ENCODE measurements at regions not wholly inside any gene's neighbourhood (a gene's known extent, or its start where the extent isn't known, plus 50 kb on each side); places are given as distances from the start of the nearest gene placed in this dataset.

DNA sequence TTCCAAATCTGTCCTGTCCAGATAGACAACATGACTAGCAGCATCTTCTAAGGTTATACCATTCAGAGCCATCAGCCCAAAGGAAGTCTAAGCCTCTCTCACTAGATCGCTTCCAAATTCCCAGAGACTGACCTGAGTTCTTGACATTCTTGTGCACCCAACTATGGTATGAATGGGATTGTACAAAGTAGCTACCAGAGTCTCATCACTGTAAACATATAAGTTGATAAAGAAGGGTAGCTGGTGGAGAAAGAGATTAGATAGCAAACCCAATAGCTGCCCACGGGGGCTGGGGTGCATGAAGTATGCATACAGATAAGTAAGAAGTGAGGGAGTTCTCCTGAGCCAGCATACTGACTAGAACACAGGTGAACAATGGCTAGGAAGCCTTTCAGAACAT lies 180.0 kb downstream of the PLPP3 start:
- DNase-seq: no peak
- in situ Hi-C loops (cut with MboI; ENCODE audit: low pct_unique_long_range_greater_than_20kb, low sequenced_read_pairs): no loop called here

DNA sequence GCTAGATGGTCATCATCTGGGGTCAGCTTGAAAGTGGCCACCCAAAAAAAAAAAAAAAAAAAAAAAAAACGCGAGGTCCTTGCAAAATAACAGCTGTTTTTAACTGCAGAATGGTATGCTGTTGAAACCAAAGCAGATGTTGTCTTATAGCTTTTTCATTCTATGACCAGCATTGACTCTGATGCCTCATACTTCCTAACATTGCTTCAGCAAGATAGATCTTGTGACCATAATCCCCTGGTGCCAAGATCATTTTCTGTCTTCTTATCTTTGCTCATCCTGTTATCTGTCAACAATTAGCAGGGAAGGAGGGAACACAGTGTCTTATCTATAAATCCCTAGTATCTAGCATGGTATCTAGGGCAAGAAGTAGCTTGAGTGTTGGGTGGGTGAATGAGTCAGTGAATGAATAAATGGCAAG lies 181.5 kb downstream of the PLPP3 start:
- in situ Hi-C loops (cut with MboI; ENCODE audit: low pct_unique_long_range_greater_than_20kb, low sequenced_read_pairs): no loop called here
- DNase-seq: no peak

DNA sequence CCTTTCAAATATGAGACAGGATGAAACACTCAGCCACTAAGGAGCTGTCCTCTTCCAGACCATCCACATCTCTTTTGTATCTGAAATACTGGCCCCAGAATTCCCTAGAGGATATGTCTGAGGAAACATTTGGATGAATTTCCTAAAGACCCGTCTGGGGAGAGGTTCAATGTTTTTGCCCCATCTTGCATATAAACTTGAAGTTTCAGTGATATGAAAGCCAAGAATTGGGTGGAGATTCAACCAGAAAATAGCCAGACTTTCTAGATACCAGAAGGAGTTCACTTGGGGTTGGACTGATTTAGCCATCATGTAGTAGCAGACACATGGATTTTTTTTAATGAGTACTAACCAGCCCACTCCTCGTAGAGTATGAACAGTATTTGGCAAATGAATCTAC lies 182.0 kb downstream of the PLPP3 start:
- in situ Hi-C loops (cut with MboI; ENCODE audit: low pct_unique_long_range_greater_than_20kb, low sequenced_read_pairs): no loop called here
- DNase-seq: no peak

DNA sequence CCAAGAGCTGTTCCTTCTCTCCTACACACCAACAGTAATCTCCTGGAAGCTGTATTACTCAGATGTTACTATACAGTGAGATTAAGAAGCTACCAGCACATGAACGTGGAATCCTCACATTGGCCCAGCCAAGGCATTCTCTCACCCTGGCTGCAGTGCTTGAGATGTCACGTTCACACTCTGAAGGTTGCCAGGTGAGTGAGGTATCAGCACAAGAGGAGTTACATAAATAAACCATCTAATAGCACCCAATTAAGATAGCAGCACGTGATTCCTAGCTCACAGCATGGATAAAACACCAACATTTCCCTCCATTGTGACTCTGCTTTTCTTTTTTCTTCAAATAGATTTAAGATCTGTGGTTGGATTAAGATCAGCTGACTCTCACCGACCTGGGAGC lies 182.8 kb downstream of the PLPP3 start:
- no peak for DNase-seq
- in situ Hi-C loops (cut with MboI; ENCODE audit: low pct_unique_long_range_greater_than_20kb, low sequenced_read_pairs): no loop called here

DNA sequence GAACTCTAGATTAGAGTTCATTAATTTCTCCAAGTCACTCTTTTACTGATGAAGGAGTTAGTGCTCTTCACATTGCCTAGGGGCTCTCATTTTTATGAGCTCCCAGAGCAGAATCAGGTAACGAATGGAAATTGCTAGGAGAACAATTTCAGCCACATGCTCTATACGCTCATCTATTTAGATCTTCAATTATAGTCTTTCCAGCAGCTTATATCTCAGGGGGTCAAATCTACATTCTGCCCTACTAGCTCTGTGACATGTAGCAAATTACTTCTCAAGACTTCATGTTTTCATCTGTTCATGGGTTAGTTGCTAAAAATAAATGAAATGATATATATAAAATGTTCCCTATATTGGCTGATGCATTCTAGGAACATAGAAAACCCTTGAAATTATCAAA lies 183.6 kb downstream of the PLPP3 start:
- no peak for DNase-seq
- in situ Hi-C loops (cut with MboI; ENCODE audit: low pct_unique_long_range_greater_than_20kb, low sequenced_read_pairs): no loop called here

DNA sequence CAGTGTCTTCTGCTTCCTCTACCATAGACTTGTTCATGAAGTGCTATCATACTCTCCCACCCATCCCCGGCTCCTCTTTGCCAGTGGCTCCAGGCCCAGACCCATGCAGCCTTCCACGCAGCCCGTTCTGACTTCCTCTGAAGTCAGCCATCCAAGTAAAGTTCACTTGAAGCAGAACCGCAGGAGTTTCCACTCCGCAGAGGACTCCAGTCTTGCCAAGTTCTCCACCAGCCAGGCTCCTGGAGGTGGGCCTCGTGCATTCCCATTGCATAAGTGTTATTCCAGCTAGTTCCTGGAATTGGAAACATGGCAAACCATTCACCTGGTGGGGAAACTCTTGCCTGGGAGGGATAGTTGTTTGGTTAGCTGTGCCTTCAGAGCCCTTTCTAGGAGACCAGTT lies 185.1 kb downstream of the PLPP3 start:
- in situ Hi-C loops (cut with MboI; ENCODE audit: low pct_unique_long_range_greater_than_20kb, low sequenced_read_pairs): no loop called here
- DNase-seq: no peak

DNA sequence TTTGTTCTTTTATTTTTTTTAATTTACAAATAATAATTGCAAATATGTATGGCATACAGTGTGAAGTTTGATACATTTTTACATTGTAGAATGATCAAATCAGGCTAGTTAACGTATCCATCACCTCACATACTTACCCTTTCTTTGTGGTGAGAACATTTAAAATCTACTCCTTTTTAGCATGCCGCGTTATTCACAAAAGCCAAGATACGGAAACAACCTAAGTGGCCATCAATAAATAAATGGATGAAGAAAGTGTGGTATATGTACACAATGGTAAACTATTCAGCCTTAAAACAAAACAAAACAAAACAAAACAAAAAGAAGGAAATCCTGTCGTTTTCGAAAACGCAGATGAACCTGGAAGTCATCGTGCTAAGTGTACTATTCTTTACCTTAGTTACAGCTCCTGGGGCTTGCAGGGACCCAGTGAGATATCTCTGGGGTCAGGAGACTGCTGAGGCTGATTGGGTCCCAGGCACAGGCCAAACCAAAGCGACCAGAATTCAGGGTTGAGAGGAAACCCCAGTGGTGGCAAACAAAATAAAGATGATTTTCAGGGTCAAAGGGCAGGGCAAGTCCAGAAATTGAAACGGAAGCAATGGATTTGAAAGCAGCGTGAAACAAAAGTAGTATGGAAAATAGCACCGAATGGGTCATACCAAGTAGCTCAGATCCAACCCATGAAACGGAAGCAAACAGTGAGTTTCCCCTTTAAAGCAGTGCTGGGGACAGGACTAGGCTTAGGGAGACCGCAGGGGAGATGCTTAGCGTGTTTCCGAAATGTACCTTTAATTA lies 188.2 kb downstream of the PLPP3 start:
- no peak for DNase-seq
- in situ Hi-C loops (cut with MboI; ENCODE audit: low pct_unique_long_range_greater_than_20kb, low sequenced_read_pairs): no loop called here

DNA sequence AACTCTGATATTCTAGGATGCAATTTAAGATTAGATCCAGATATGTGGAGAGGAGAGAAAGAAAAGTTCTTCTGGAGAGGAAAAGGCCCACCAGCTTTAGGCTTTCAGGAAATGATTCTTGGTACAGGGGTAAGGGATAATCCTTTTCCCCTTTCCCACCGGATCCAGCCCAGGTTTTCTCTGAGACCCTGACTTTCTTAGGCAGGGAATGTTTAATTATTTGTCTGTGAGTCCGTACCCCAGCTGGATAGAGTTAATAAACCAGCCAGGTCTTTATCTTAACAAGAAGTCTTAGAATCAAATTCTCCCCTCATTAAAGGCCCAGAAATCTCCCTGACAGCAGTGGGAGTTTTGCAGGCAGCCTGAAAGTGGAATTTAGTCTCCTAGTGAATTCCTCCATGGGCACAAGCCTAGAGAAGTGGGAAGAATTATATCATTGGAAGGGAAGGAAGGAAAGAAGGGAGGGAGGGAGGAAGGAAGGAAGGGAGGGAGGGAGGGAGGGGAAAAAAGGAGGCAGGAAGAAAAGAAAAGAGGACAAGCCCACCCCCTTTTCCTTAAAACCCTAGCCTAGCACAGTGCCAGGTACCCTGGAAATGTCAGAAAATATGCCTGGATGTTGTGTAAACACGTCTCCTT lies 189.0 kb downstream of the PLPP3 start:
- in situ Hi-C loops (cut with MboI; ENCODE audit: low pct_unique_long_range_greater_than_20kb, low sequenced_read_pairs): no loop called here
- DNase-seq: no peak

DNA sequence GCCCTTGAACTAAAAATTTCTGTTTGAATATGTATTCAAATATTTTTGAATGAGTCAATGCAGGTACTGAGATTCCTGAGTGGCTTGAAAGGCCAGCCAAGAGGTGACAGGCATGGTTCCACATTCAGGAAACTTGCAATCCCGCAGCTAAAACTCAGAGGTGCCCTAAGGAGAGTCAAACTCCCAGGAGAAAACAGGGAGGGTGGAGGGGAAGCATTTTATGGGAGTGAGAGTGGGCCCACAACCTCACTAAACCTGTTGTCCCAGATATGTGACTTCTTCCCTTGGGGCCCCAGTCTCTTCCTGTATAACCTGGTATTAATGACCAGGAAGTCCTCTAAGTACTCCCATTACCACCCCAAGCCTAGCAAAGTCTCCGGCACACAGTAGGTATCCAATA lies 189.6 kb downstream of the PLPP3 start:
- DNase-seq: no peak
- in situ Hi-C loops (cut with MboI; ENCODE audit: low pct_unique_long_range_greater_than_20kb, low sequenced_read_pairs): no loop called here

DNA sequence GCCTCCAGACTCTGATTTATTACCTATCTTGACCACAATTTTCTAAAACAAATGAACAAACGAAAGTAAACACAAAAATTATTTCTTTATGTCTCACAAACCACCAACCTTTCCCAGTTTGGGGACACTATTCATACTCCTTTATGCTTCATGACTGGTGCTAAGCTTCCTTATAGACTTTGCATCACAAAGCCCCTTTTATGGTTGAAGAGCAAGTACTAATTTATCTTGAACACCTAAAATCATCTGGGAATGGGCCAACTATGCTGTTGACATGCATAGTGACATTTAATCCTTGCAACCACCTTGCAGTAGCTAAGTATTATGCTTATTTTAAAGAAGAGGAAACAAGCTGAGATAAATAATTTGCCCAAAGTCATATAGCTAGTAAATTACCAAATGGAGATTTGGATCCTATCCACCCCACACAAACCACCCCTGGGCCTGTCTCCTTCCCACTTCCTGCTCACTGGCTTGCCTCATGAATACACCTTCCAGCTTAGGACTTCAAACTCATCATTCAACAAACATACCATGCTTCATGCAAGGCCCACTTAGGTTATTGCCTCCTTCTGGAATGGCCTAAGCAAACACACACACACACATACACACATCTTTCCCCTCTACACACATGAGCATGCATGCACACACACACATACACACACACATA lies 192.2 kb downstream of the PLPP3 start:
- in situ Hi-C loops (cut with MboI; ENCODE audit: low pct_unique_long_range_greater_than_20kb, low sequenced_read_pairs): no loop called here
- no peak for DNase-seq

DNA sequence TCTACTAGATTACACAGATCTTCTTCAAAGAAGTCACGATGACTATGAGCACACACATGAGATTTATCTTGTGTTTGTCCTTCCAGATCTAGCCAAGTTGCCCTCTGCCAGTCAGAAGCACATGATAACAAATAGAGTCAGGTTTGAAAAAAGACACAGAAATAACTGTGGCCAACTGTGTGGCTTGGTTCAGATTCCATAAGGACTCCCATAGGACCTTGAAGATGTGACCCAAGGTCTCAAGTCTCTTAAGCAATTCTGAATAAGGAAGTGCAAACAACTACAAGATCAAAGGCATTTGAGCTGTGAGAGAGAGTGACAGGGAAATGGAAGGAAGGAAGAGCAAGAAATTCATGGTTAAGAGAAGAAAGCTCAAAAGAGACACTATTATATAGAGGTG lies 194.0 kb downstream of the PLPP3 start:
- no peak for DNase-seq
- in situ Hi-C loops (cut with MboI; ENCODE audit: low pct_unique_long_range_greater_than_20kb, low sequenced_read_pairs): no loop called here

DNA sequence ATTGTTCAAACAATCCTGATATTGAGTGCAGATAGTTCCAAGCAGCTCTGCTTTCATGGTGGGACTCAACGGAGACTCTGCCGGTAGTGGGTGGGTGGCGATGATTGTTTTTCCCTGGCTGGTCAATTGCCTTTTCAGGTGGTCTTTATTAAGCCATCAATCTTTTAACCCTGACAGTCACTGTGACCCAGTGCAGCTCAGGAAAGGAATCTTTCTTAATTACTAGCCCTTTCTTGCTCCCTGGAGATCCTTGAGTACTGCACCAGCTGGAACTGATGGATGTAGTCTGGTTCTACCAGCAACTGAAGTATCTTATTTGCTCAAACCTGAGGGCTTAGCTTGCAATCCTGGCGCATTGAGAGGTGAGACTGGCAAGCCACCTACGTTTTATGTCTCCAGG lies 196.4 kb downstream of the PLPP3 start:
- in situ Hi-C loops (cut with MboI; ENCODE audit: low pct_unique_long_range_greater_than_20kb, low sequenced_read_pairs): no loop called here
- DNase-seq: no peak

DNA sequence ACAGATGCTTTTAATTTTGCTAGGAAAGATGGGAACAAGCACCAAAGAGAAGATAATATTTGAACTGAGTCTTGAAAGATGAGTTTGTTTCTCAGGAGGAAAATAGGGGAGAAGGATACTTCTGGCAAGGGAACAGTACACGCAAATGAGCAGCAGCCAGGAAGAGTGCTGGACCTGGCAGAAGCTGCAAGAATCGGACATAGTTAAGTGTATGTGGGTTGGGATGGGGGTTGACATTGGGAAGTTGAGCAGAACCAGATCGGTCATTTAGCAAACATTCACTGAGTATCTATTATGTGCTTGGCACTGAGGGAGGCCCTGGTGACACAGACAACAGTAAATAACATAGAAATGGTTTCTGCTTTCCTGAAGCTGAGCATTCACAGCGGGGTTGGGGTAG lies 198.8 kb downstream of the PLPP3 start:
- in situ Hi-C loops (cut with MboI; ENCODE audit: low pct_unique_long_range_greater_than_20kb, low sequenced_read_pairs): no loop called here
- no peak for DNase-seq

DNA sequence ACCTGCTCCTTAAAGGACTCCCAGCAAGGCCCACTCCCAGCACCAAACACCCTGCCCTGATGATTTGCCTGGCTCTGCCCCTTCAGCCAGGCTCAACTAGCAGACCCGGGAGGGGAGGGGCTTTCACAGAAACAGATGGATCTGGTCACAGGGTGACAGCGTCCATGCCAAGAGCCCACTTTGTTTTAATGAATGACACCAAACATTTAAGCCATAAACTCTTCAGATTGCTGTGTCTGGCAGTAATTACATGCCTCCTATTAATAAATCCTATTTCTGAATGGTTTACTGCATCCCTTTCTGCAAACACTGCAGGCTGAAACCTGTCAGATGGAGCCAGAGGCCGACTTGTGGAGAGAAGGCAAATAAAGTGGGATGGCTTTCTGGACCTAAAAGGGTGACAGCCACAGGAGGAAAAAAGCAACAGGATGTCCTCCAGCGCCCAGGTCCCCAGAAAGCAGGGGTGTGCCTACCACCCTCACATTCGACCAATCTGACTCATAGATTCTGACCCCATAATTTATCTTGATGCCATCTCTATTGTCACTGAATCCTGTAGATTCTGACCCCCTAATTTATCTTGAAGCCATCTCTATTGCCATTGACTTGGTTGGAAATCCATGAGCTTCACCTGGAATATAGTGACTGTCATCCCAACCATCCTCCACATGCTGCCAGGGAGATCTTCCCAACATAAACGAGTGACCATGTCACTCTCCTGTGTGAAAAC lies 200.9 kb downstream of the PLPP3 start:
- DNase-seq: no peak
- in situ Hi-C loops (cut with MboI; ENCODE audit: low pct_unique_long_range_greater_than_20kb, low sequenced_read_pairs): no loop called here

DNA sequence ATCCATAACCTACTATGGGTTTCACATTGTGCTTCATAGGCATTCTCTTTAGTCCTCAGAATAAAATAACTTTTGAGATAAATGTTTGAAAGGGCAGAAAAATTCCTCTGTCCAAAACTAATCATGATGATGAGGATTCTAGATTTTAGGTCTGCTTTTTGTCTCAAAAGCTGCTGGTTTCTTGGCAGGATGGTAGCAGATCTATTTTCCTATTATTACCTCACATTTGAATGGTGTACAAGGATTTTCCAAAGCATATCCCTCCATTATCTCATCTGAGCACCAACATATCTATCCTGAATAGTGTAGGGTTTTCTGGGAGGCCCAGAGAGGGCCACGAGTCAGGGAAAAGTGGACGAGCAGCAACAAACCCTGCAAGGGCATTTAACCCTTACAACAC lies 201.9 kb downstream of the PLPP3 start:
- DNase-seq: no peak
- in situ Hi-C loops (cut with MboI; ENCODE audit: low pct_unique_long_range_greater_than_20kb, low sequenced_read_pairs): no loop called here

DNA sequence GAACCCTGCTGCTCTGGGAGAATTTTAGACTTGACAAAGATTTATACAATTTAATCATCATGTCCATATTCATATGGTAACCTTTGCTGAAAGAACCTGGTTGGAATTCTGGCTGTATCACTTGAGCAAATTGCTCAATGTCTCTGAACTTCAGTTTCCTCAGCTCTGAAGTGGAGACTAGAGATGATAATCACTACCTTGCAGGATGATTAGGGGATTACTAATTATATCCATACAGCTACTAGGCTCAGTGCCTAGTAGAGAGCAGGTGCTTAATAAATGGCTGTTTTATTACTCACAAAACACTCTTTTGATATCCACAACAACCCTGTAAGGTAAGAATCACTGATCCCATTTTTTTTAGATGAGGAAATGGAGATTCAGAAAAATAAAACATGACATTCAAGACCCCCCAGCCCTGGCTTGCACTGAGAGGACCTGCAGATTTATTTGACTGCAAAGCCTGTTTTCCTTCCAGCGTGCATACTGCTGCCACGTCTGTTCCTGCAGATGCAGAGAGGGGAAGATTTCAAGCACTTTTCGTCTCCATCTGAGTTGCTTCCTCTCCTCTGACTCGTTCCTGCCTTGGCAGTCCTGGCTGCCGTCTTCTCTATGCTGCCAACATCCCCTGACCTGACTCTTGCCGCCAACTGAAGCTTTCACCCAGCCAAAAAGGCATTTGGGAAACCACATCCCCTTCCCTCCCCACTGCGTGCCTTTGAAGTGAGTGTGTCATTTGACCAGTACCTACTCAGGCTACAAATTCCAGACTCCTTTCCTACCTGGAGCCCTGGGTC lies 203.0 kb downstream of the PLPP3 start:
- DNase-seq: no peak
- in situ Hi-C loops (cut with MboI; ENCODE audit: low pct_unique_long_range_greater_than_20kb, low sequenced_read_pairs): no loop called here

DNA sequence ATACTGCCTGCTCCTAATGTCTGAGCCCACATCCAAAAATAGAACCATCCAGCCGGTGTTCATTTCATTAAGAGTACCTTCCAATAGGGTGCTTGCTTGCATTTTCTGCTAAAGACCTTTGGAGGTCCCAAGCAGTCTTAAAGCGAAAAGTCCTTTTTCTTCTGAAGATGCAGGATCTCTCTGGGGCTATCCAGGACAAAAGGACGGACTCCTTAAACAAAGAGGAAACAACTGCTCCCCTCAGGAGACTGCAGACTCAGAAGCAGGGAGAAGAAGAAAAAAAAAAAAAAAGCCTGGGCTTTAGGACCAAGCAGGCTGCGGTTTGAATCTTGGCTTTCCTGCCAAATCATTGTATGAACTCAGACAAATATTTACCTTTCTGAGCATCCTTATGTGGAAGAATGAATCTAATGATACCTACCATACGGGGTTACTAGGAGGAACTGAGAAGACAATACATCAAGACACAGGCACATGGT lies 204.0 kb downstream of the PLPP3 start:
- DNase-seq: no peak

DNA sequence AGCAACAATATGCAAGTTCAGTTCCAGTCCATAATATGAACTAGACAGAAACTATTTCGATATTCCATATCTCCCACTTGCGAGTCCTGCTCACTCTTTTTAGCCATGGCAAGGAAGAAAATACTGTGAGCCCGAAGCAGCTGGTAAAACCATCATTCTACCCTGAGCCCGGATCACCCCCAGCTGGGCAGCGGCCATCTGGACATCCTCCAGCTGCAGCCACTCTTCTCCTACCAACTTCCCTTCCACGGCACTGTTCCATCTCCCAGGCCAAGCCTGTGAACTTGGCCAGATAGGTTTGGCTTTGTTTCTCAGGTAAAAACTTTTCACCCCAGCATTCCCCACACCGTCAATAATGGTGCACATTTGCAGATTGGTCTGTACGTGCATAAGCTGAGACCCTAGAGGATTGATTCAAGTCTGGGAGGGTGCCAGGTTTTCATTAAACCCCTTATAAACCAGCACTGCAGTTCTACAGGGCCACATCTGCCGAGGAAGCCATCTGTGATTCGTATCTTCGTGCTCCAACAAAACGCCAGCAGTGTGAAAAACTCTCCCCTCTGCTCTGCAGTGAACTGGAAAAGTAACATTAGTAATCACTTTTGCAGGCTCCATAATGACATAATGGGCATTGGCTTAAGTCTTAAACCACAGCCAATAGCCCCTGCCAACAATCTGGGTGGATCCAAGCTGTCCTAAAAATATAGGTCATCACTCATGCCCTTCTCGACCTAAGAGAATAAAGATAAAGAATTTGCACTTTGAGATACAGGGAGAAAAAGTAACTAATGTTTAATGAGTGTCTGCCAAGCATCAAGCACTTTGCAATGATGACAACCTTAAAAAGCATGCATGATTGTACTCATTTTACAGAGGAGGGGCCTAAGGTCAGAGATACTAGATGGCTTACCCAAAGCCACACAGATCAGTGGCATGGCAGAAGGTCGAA lies 205.1 kb downstream of the PLPP3 start:
- in situ Hi-C loops (cut with MboI; ENCODE audit: low pct_unique_long_range_greater_than_20kb, low sequenced_read_pairs): no loop called here
- no peak for DNase-seq

More for the DNA sequence above, 204.0 kb downstream of the PLPP3 start:
- in situ Hi-C loops (cut with MboI; ENCODE audit: low pct_unique_long_range_greater_than_20kb, low sequenced_read_pairs): no loop called here
